Activated gamma-delta T cell treated with Interleukin-2 at 50 U/mL for 16 hours (primary cell): ENCODE measurements at regions not wholly inside any gene's neighbourhood (a gene's known extent, or its start where the extent isn't known, plus 50 kb on each side); places are given as distances from the start of the nearest gene placed in this dataset.
"Not testable (repeated sequence)": the region's sequence is repeated elsewhere in the genome, so short reads cannot be mapped to it uniquely, and the experiment has no call there.

Experiments
- DNase-seq: peaks from one replicate; pipeline ENCODE4 v3.0.0-alpha.2; 2020

GRCh38 chr22:48940266-48941032 lies 887.2 kb downstream of the BRD1 start:
- no peak for DNase-seq

GRCh38 chr22:48939441-48940265 lies 888.0 kb downstream of the BRD1 start:
- DNase-seq, result no peak

- DNase-seq, result no peak
Measured at GRCh38 chr22:48938741-48939140, 888.9 kb downstream of the BRD1 start.

GRCh38 chr22:48937032-48937639 lies 890.5 kb downstream of the BRD1 start:
- DNase-seq, result no peak

GRCh38 chr22:48936391-48936790 lies 891.3 kb downstream of the BRD1 start:
- DNase-seq, result no peak

- no peak for DNase-seq
Measured at GRCh38 chr22:48934446-48934845, 893.2 kb downstream of the BRD1 start.

GRCh38 chr22:48931452-48931851 lies 896.2 kb downstream of the BRD1 start:
- no peak for DNase-seq

- DNase-seq, result no peak
Measured at GRCh38 chr22:48929276-48929790, 898.3 kb downstream of the BRD1 start.

- DNase-seq, result no peak
Measured at GRCh38 chr22:48927591-48927990, 900.1 kb downstream of the BRD1 start.

GRCh38 chr22:48926643-48927042 lies 901.0 kb downstream of the BRD1 start:
- DNase-seq, result no peak

GRCh38 chr22:48926136-48926535 lies 901.5 kb downstream of the BRD1 start:
- DNase-seq, result no peak

- DNase-seq, result no peak
Measured at GRCh38 chr22:48925450-48925849, 902.2 kb downstream of the BRD1 start.

GRCh38 chr22:48923996-48924395 lies 903.7 kb downstream of the BRD1 start:
- DNase-seq, result no peak

GRCh38 chr22:48923165-48923865 lies 904.4 kb downstream of the BRD1 start:
- no peak for DNase-seq

GRCh38 chr22:48921411-48921903 lies 906.2 kb downstream of the BRD1 start:
- no peak for DNase-seq

GRCh38 chr22:48920776-48921241 lies 906.9 kb downstream of the BRD1 start:
- DNase-seq, result no peak

- DNase-seq, result no peak
Measured at GRCh38 chr22:48919851-48920589, 907.7 kb downstream of the BRD1 start.

GRCh38 chr22:48919187-48919590 lies 908.5 kb downstream of the BRD1 start:
- DNase-seq, result no peak

- DNase-seq, result no peak
Measured at GRCh38 chr22:48918585-48919186, 909.0 kb downstream of the BRD1 start.

GRCh38 chr22:48912356-48913066 lies 915.2 kb downstream of the BRD1 start:
- not testable (repeated sequence) for DNase-seq

- DNase-seq, result not testable (repeated sequence)
Measured at GRCh38 chr22:48911647-48912046, 916.0 kb downstream of the BRD1 start.
